Kidney tubule cell (primary cell): ENCODE measurements at regions not wholly inside any gene's neighbourhood (a gene's known extent, or its start where the extent isn't known, plus 50 kb on each side); places are given as distances from the start of the nearest gene placed in this dataset.
"Not testable (repeated sequence)": the region's sequence is repeated elsewhere in the genome, so short reads cannot be mapped to it uniquely, and the experiment has no call there.

Experiments
- DNase-seq: peaks from one replicate; pipeline ENCODE4 v3.0.0-alpha.2; 2018; ENCODE audit warnings: low spot score

- no peak for DNase-seq
These were observed 215.0 kb upstream of the NOX3 start for GRCh38 chr6:155670655-155671054.

GRCh38 chr6:155660251-155660977 is 204.8 kb upstream of the NOX3 start:
- no peak for DNase-seq

- no peak for DNase-seq
These were observed 200.4 kb upstream of the NOX3 start for GRCh38 chr6:155656024-155656423.

- DNase-seq: no peak
These were observed 198.8 kb upstream of the NOX3 start for GRCh38 chr6:155654474-155654873.

GRCh38 chr6:155648301-155648700 is 192.7 kb upstream of the NOX3 start:
- DNase-seq: no peak

- DNase-seq: peak; percentile 15
These were observed 191.7 kb upstream of the NOX3 start for GRCh38 chr6:155647354-155647753.

- DNase-seq: no peak
These were observed 190.8 kb upstream of the NOX3 start for GRCh38 chr6:155646443-155646842.

- DNase-seq: peak; percentile 56
These were observed 189.7 kb upstream of the NOX3 start for GRCh38 chr6:155645325-155645724.

GRCh38 chr6:155641603-155642002 is 186.0 kb upstream of the NOX3 start:
- DNase-seq: no peak

GRCh38 chr6:155638200-155638599 is 182.6 kb upstream of the NOX3 start:
- peak; percentile 51 for DNase-seq

- peak; percentile 43 for DNase-seq
These were observed 179.8 kb upstream of the NOX3 start for GRCh38 chr6:155635416-155635815.

- no peak for DNase-seq
These were observed 174.4 kb upstream of the NOX3 start for GRCh38 chr6:155630085-155630484.

GRCh38 chr6:155629652-155630051 is 174.0 kb upstream of the NOX3 start:
- DNase-seq: no peak

- no peak for DNase-seq
These were observed 172.7 kb upstream of the NOX3 start for GRCh38 chr6:155628306-155628705.

GRCh38 chr6:155627722-155628212 is 172.1 kb upstream of the NOX3 start:
- DNase-seq: not testable (repeated sequence)

GRCh38 chr6:155623450-155624178 is 168.0 kb upstream of the NOX3 start:
- DNase-seq: no peak

- no peak for DNase-seq
These were observed 159.0 kb upstream of the NOX3 start for GRCh38 chr6:155614606-155615005.

GRCh38 chr6:155611742-155612141 is 156.1 kb upstream of the NOX3 start:
- DNase-seq: no peak

GRCh38 chr6:155604991-155605390 is 149.4 kb upstream of the NOX3 start:
- DNase-seq: peak; percentile 39

GRCh38 chr6:155599561-155599960 is 143.9 kb upstream of the NOX3 start:
- DNase-seq: no peak

- DNase-seq: no peak
These were observed 143.5 kb upstream of the NOX3 start for GRCh38 chr6:155599160-155599559.

- DNase-seq: no peak
These were observed 139.6 kb upstream of the NOX3 start for GRCh38 chr6:155595284-155595683.

GRCh38 chr6:155591741-155592140 is 136.1 kb upstream of the NOX3 start:
- DNase-seq: no peak
